HEK293 (cell line): ENCODE measurements at regions not wholly inside any gene's neighbourhood (a gene's known extent, or its start where the extent isn't known, plus 50 kb on each side); places are given as distances from the start of the nearest gene placed in this dataset.

ENCODE experiments used
- CTCF ChIA-PET: fragments of 350-600 bp; formaldehyde crosslinking; extraction: SDS; loops from one replicate; lab custom pipeline; 2021; ENCODE audit warnings: antibody characterized with exemption; lab: Yijun Ruan, JAX
- POLR2A ChIA-PET: fragments of 300-600 bp; formaldehyde crosslinking; extraction: SDS; loops from one replicate; lab custom pipeline; 2020; ENCODE audit warnings: antibody characterized with exemption, inconsistent platforms; lab: Yijun Ruan, JAX
- H3K27ac ChIP-seq: fragments of 200-500 bp; sonication (Bioruptor generic); 2 replicates; pipeline ENCODE4 v1.5.1; 2014; ENCODE audit warnings: low read depth, low read length, control low read depth, inconsistent platforms; ENCODE audit errors: extremely low read depth
- H3K36me3 ChIP-seq, 2 experiments: fragments of 200-500 bp in 1 of 2; sonication (Bioruptor generic) in 1 of 2; 1 replicate in 1 of 2; 2 replicates in 1 of 2; pipeline ENCODE4 v1.5.1; 2014 to 2017; ENCODE audit warnings: inconsistent platforms in 2 of 2, low read length in 2 of 2; ENCODE audit not compliant: control insufficient read depth in 2 of 2, insufficient read depth in 1 of 2
- H3K4me1 ChIP-seq: fragments of 200-500 bp; sonication (Bioruptor generic); 2 replicates; pipeline ENCODE4 v1.5.1; 2014; ENCODE audit warnings: mild to moderate bottlenecking, low read length, inconsistent platforms; ENCODE audit not compliant: control insufficient read depth, insufficient read depth
- H3K4me3 ChIP-seq: 2 replicates; pipeline ENCODE4 v1.5.1; 2011; ENCODE audit warnings: low read depth, mild to moderate bottlenecking, control low read depth, low read length, moderate library complexity
- H3K9me3 ChIP-seq: fragments of 200-500 bp; sonication (Bioruptor generic); 2 replicates; pipeline ENCODE4 v1.5.1; 2014; ENCODE audit warnings: low read depth, low read length, inconsistent platforms; ENCODE audit not compliant: control insufficient read depth, insufficient read depth
- HOXC10 ChIP-seq: sonication (generic); formaldehyde crosslinking; IDR thresholded peaks from 2 replicates; pipeline ENCODE4 v1.8.1; 2023; ENCODE audit warnings: mild to moderate bottlenecking, missing genetic modification reagents
- SETDB1 ChIP-seq: IDR thresholded peaks from one replicate; pipeline ENCODE4 v1.6.1; 2017; ENCODE audit warnings: mild to moderate bottlenecking, low read length, moderate library complexity, mixed read lengths; ENCODE audit not compliant: insufficient read length
- TRIM28 ChIP-seq: IDR thresholded peaks from 2 replicates; pipeline ENCODE4 v1.6.1; 2011; ENCODE audit warnings: low read length, control low read depth, borderline replicate concordance
- ZBTB20 ChIP-seq: fragments of 450-650 bp; formaldehyde crosslinking; IDR thresholded peaks from 2 replicates; pipeline ENCODE4 v1.5.1; 2016; ENCODE audit warnings: missing biosample characterization, missing genetic modification characterization
- ZBTB8A ChIP-seq: fragments of 450-650 bp; formaldehyde crosslinking; IDR thresholded peaks from 2 replicates; pipeline ENCODE4 v1.5.1; 2016; ENCODE audit warnings: missing biosample characterization, missing genetic modification characterization
- ZNF10 ChIP-seq: fragments of 450-650 bp; formaldehyde crosslinking; IDR thresholded peaks from 2 replicates; pipeline ENCODE4 v1.5.1; 2017; ENCODE audit warnings: missing biosample characterization, missing genetic modification characterization
- ZNF112 ChIP-seq: fragments of 450-650 bp; formaldehyde crosslinking; IDR thresholded peaks from 2 replicates; pipeline ENCODE4 v1.5.0; 2017; ENCODE audit warnings: missing biosample characterization, missing genetic modification characterization
- ZNF266 ChIP-seq: fragments of 450-650 bp; formaldehyde crosslinking; IDR thresholded peaks from 2 replicates; pipeline ENCODE4 v1.5.1; 2016; ENCODE audit warnings: missing biosample characterization, missing genetic modification characterization, low read depth
- ZNF366 ChIP-seq: fragments of 450-650 bp; formaldehyde crosslinking; conservative IDR thresholded peaks from 2 replicates; pipeline ENCODE4 v1.5.1; 2016; ENCODE audit warnings: missing biosample characterization, missing genetic modification characterization
- ZNF530 ChIP-seq: fragments of 450-650 bp; formaldehyde crosslinking; IDR thresholded peaks from 2 replicates; pipeline ENCODE4 v1.5.1; 2016; ENCODE audit warnings: low read depth, missing biosample characterization, missing genetic modification characterization
- ZNF629 ChIP-seq: fragments of 450-650 bp; formaldehyde crosslinking; IDR thresholded peaks from 2 replicates; pipeline ENCODE4 v1.5.1; 2017; ENCODE audit warnings: missing biosample characterization, missing genetic modification characterization
- ZNF670 ChIP-seq: fragments of 450-650 bp; formaldehyde crosslinking; IDR thresholded peaks from 2 replicates; pipeline ENCODE4 v1.5.1; 2016; ENCODE audit warnings: missing biosample characterization, missing genetic modification characterization, low read depth
- ZNF776 ChIP-seq: fragments of 450-650 bp; formaldehyde crosslinking; IDR thresholded peaks from 2 replicates; pipeline ENCODE4 v1.5.0; 2017; ENCODE audit warnings: missing biosample characterization, missing genetic modification characterization, borderline replicate concordance
- ZNF785 ChIP-seq: fragments of 450-650 bp; formaldehyde crosslinking; IDR thresholded peaks from 2 replicates; pipeline ENCODE4 v1.5.1; 2016; ENCODE audit warnings: missing biosample characterization, missing genetic modification characterization
- TF ChIP-seq, protein P1 (sequence below): fragments of 450-650 bp; formaldehyde crosslinking; IDR thresholded peaks from 2 replicates; pipeline ENCODE4 v1.5.1; 2016; ENCODE audit warnings: missing biosample characterization, missing genetic modification characterization
- TF ChIP-seq, protein P2 (sequence below): fragments of 450-650 bp; formaldehyde crosslinking; IDR thresholded peaks from 2 replicates; pipeline ENCODE4 v1.5.1; 2017; ENCODE audit warnings: missing biosample characterization, missing genetic modification characterization
- TF ChIP-seq, protein P3 (sequence below): fragments of 450-650 bp; formaldehyde crosslinking; IDR thresholded peaks from 2 replicates; pipeline ENCODE4 v1.5.1; 2016; ENCODE audit warnings: missing biosample characterization, missing genetic modification characterization, low read depth
- TF ChIP-seq, protein P4 (sequence below): fragments of 450-650 bp; formaldehyde crosslinking; IDR thresholded peaks from 2 replicates; pipeline ENCODE4 v1.5.1; 2016; ENCODE audit warnings: missing biosample characterization, missing genetic modification characterization, borderline replicate concordance
- TF ChIP-seq, protein P5 (sequence below): fragments of 450-650 bp; formaldehyde crosslinking; IDR thresholded peaks from 2 replicates; pipeline ENCODE4 v1.5.1; 2016; ENCODE audit warnings: missing biosample characterization, missing genetic modification characterization

DNA sequence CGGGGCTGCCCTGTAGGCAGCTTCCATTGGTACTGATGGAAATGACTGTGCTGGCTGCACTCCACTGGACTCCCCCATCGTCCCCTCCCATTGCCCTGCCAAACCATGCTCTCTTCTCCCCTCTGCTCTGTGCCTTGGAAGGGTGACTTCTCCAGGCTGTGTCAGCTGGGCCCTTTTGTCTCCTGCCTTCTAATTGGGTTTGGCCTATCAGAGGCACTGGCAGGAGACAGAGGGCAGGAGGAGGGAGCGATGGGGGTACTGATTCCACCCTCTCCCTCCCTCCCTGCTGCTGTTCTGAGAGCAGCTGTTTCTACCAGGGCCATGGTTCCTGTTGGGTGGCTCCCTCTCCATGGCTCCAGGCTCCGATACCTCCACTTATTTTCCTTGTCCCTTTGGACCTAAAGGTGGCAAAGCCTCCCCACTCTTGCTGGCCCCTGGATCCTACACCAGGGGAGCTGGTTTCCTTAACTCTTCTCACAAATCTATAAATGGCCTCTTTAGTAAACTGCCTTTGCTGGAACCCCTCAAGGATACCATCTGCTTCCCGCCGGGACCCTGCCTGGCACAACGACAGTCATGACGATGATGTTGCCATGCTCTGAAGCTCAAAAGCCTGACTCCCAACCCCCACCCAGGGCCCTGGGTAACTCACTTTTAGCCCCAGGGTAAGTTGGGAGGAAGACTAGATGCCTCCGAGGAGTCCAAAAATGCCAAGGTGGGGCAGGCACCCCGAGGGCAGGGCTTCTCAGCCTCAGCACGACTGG lies 123.8 kb upstream of the RPL38 start (continued):
- TF ChIP-seq ZBTB8A (tag by site-specific recombination) = no peak

DNA sequence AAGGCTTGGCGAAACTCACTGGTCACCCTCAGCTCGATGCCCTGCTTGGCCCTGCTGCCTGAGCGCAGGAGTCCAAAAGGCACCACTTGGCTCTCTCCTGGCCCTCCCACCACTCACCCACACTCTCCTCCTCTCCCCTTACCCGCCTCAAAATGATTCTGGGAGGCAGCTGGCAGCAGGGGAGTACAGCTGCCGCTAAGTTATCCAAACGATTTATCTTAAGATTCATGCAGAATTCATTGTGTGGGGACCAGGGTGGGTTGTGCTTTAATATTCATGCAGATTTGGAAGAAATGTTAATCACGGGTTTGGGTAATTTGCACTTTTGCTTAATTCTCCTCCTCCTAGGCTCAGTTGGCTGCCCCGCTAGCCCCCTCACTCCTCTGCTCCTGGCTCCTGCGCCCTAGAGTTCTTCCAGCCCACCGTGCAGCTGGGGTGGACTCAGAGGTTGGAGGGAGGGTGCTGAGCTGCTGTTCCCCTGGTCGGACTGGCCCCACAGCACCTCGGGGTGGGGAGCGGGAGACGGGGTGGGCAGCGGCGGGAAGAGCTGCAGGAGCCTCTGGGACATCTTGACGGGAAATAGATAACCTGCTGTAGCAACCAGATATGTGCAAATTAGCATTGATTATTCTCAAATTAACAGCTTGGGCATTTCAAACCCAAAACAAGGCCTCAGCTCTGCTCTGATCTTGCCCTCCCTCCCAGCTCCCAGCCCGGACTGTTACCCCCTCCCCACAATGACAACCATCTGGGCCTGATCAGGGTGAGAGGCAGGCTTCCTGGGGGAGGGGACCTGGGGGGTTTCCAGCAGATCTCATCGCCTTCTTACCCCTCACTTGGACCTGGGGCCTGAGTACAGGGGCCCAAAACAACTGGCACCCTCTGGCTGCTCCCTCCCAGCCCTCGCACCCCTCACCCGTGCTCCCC lies 122.6 kb upstream of the RPL38 start:
- H3K9me3 ChIP-seq = no peaks in the 10 kb centered on the region
- H3K36me3 ChIP-seq = no peaks in the 10 kb centered on the region
- TF ChIP-seq ZNF112 = no peak
- no peak for TF ChIP-seq ZNF776 (tag by site-specific recombination)
- TF ChIP-seq, protein P1, sequence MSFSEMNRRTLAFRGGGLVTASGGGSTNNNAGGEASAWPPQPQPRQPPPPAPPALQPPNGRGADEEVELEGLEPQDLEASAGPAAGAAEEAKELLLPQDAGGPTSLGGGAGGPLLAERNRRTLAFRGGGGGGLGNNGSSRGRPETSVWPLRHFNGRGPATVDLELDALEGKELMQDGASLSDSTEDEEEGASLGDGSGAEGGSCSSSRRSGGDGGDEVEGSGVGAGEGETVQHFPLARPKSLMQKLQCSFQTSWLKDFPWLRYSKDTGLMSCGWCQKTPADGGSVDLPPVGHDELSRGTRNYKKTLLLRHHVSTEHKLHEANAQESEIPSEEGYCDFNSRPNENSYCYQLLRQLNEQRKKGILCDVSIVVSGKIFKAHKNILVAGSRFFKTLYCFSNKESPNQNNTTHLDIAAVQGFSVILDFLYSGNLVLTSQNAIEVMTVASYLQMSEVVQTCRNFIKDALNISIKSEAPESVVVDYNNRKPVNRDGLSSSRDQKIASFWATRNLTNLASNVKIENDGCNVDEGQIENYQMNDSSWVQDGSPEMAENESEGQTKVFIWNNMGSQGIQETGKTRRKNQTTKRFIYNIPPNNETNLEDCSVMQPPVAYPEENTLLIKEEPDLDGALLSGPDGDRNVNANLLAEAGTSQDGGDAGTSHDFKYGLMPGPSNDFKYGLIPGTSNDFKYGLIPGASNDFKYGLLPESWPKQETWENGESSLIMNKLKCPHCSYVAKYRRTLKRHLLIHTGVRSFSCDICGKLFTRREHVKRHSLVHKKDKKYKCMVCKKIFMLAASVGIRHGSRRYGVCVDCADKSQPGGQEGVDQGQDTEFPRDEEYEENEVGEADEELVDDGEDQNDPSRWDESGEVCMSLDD (tag by site-specific recombination) = no peak
- TF ChIP-seq, protein P2, sequence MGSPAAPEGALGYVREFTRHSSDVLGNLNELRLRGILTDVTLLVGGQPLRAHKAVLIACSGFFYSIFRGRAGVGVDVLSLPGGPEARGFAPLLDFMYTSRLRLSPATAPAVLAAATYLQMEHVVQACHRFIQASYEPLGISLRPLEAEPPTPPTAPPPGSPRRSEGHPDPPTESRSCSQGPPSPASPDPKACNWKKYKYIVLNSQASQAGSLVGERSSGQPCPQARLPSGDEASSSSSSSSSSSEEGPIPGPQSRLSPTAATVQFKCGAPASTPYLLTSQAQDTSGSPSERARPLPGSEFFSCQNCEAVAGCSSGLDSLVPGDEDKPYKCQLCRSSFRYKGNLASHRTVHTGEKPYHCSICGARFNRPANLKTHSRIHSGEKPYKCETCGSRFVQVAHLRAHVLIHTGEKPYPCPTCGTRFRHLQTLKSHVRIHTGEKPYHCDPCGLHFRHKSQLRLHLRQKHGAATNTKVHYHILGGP = no peak
- TF ChIP-seq ZNF785 (tag by site-specific recombination) = no peak
- TF ChIP-seq ZBTB20 (tag by site-specific recombination) = no peak
- no peak for TF ChIP-seq ZNF670 (tag by site-specific recombination)
- TF ChIP-seq, protein P3, sequence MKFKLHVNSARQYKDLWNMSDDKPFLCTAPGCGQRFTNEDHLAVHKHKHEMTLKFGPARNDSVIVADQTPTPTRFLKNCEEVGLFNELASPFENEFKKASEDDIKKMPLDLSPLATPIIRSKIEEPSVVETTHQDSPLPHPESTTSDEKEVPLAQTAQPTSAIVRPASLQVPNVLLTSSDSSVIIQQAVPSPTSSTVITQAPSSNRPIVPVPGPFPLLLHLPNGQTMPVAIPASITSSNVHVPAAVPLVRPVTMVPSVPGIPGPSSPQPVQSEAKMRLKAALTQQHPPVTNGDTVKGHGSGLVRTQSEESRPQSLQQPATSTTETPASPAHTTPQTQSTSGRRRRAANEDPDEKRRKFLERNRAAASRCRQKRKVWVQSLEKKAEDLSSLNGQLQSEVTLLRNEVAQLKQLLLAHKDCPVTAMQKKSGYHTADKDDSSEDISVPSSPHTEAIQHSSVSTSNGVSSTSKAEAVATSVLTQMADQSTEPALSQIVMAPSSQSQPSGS (tag by site-specific recombination) = no peak
- TF ChIP-seq ZNF530 = no peak
- no peak for TF ChIP-seq ZNF366 (tag by site-specific recombination)
- TF ChIP-seq ZNF10 (tag by site-specific recombination) = no peak
- TF ChIP-seq ZNF629 (tag by site-specific recombination) = no peak
- TF ChIP-seq TRIM28 = no peak
- TF ChIP-seq HOXC10 (CRISPR knock-in tag) = no peak
- no peak for TF ChIP-seq SETDB1
- no peak for TF ChIP-seq ZNF266
- TF ChIP-seq, all 188 proteins: peak for 0
- ChIA-PET CTCF (interaction anchor here (0.8 to 1.1 kb wide), 2 partner anchors 9 kb away, joined by 4 to 6 read pairs; no protein-coding TSS in a partner anchor), POLR2A (no interaction called here)
- H3K4me3 ChIP-seq = no peak overlapping the region
- no peak overlapping the region for H3K27ac ChIP-seq
- H3K4me1 ChIP-seq = no peaks in the 10 kb centered on the region

DNA sequence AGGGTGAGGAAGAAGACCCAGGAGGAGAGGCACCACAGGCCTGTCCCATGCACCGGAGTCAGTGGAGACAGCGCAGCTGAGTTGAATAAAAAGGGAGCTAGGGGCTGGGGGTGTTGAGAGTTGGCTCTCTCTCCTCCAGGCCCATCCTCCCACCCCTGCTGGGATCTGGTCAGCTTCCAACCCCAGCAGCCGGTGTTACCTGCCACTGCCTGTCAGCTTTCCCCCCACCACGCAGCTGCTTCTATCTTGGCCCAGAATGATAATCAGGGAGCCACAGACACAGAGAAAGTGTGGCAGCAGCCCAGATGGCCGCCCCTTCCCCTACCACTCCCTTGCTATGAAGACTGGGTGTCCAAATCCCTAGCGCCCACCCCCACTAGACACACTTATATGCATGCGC lies 120.6 kb upstream of the RPL38 start:
- ChIA-PET CTCF (interaction anchor here (0.9 kb wide), 1 partner anchor 84 kb away, joined by 3 read pairs; no protein-coding TSS in a partner anchor), POLR2A (no interaction called here)
- no peak overlapping the region for H3K27ac ChIP-seq
- no peak overlapping the region for H3K4me3 ChIP-seq
- no peaks in the 10 kb centered on the region for H3K9me3 ChIP-seq
- H3K4me1 ChIP-seq = no peaks in the 10 kb centered on the region
- no peaks in the 10 kb centered on the region for H3K36me3 ChIP-seq
- TF ChIP-seq, protein P4, sequence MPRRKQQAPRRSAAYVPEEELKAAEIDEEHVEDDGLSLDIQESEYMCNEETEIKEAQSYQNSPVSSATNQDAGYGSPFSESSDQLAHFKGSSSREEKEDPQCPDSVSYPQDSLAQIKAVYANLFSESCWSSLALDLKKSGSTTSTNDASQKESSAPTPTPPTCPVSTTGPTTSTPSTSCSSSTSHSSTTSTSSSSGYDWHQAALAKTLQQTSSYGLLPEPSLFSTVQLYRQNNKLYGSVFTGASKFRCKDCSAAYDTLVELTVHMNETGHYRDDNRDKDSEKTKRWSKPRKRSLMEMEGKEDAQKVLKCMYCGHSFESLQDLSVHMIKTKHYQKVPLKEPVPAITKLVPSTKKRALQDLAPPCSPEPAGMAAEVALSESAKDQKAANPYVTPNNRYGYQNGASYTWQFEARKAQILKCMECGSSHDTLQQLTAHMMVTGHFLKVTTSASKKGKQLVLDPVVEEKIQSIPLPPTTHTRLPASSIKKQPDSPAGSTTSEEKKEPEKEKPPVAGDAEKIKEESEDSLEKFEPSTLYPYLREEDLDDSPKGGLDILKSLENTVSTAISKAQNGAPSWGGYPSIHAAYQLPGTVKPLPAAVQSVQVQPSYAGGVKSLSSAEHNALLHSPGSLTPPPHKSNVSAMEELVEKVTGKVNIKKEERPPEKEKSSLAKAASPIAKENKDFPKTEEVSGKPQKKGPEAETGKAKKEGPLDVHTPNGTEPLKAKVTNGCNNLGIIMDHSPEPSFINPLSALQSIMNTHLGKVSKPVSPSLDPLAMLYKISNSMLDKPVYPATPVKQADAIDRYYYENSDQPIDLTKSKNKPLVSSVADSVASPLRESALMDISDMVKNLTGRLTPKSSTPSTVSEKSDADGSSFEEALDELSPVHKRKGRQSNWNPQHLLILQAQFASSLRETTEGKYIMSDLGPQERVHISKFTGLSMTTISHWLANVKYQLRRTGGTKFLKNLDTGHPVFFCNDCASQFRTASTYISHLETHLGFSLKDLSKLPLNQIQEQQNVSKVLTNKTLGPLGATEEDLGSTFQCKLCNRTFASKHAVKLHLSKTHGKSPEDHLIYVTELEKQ (tag by site-specific recombination) = no peak
- TF ChIP-seq, protein P5, sequence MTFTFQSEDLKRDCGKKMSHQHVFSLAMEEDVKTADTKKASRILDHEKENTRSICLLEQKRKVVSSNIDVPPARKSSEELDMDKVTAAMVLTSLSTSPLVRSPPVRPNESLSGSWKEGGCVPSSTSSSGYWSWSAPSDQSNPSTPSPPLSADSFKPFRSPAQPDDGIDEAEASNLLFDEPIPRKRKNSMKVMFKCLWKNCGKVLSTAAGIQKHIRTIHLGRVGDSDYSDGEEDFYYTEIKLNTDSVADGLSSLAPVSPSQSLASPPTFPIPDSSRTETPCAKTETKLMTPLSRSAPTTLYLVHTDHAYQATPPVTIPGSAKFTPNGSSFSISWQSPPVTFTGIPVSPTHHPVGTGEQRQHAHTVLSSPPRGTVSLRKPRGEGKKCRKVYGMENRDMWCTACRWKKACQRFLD (tag by site-specific recombination) = no peak
- TF ChIP-seq, protein P3 (tag by site-specific recombination) = no peak
